Skin of body (tissue), 1 donor: ENCODE measurements at regions not wholly inside any gene's neighbourhood (a gene's known extent, or its start where the extent isn't known, plus 50 kb on each side); places are given as distances from the start of the nearest gene placed in this dataset.

Source experiments
- DNase-seq: peaks from one replicate; lab custom pipeline; 2025; lab: John Stamatoyannopoulos, UW

DNA sequence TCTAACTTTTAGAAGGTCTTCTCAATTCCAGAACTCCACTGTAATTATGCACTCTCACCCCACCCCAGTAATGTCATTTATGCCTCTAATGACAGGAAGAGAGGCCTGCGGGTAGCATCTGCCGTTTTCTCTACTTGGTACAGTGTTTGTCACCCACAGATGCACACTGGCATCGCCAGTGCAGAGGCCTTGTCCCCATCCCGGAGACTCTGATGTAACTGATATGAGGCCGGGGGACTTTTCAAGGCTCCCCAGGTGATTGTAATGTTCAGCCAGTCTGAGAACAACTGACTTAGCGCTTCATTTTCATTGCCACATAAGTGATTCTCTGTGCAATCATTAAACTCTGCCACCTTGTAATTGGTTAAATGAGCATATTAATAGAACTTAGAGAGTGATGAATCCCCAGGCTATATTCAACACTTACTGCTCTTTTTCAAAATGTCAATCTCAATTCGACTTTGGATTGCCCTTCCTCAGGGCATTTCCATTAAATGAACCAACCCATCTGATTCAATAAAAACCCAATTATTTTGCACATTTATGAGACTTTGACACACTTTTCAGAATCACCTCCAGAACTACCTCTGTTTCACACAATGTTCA, 113.2 kb downstream of the HERPUD2 start:
- DNase-seq, result no peak

DNA sequence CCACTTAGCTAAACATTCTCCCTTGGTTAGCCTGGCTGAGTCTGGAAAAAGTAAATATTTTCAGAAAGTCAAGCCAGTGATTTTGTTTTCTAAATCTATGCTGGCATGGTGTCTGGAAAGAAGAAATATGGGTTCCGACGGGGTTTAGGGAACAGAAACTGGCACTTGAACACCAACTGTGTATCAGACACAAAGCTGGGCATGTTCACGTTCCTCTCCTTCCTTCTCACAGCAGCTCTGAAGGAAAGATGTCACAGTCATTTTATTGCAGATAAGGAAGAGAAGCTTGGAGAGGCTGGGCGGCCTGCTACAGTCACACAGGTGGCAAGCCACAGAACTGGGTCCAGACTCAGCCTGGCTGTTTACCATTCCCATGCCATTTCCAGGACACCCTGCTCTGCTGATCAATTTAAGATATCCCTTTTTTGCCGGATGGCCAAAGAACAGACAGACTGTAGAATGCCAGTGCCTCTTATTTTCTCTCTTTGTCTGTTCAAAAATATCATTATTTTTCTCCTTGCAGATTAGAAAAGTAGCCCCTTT, 118.8 kb downstream of the HERPUD2 start:
- DNase-seq, result no peak

DNA sequence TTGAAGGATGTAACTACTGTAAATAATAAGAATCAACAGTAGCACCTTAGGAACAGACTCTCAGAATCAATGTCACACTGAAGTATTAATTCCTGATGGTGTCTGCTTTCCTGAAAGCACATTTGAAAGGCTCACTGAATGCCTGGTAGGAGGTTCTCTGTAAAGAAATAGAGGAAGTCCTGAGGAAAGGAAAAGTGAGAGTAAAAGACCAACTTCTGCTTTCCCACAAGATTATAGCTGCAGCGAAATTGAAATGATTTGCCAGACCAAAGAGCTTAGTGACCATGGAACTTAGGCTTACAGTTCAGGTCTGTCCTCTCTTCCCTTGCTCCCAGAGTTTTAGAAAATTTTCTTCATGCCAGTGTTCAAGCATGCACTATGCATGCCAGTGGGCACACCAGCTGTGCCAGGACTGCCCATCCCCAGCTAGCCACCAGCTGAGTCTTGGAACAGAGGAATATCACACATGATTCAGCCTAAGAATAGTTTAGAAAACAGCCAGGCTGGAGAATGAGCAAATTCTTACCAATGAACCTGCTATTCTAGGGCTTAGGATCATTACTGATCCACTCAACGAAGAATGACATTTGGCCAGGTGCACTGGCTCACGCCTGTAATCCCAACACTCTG, 123.2 kb downstream of the HERPUD2 start:
- DNase-seq, result no peak

DNA sequence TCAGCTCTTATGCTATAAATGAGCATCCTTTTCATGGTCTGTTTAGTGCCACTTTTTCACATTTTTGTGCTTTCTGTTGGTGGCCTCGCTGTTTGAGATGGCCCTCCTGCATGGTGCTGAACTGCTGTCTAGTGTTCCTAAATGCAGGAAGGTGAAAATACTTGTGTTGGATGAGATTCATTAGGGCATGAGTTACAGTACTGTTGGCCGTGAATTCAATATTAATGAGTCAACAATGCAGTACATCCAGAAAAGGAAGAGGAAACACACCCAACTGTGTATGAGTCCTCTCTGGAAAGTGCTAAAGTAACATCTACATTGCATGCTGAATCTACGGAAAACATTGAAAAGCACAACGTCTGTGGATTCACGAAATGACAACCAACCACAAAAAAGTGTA, 124.0 kb downstream of the HERPUD2 start:
- DNase-seq, result no peak

DNA sequence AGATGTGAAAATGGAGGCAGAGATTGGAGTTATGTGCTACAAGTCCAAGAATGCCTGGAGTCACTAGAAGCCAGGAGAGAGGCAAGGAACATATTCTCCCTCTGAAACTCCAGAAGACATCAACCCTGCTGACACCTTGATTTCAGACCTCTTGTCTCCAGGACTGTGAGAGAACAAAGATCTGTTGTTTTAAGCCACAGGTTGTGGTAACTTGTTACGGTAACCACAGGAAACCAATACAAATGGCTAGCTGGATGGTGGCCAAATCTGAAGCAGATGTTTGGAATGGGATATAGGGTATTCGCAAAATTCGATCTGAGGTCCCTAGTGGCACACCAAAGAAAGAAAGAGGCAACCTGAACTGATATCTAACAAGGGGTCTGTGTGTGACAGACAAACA, 129.0 kb downstream of the HERPUD2 start:
- DNase-seq, result no peak

DNA sequence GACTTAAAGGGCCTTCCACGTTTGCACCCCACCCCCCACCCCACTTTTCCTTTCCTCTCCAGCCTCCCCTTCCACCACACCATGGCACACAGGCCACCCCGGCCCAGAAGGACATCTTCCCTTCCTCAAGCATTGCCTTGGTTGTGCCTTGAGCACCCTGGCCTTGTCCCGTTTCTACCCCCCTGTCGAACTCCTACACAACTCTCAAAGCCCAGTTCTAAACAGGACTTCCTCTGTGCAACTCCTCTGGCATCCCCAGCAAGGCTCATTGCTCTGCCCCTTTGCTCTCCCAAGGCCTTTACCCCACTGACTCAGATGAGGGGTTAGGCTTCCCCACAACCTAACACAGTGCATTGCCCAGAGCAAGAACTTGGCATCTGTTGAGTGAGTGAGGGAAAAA, 136.1 kb downstream of the HERPUD2 start:
- DNase-seq, result no peak

DNA sequence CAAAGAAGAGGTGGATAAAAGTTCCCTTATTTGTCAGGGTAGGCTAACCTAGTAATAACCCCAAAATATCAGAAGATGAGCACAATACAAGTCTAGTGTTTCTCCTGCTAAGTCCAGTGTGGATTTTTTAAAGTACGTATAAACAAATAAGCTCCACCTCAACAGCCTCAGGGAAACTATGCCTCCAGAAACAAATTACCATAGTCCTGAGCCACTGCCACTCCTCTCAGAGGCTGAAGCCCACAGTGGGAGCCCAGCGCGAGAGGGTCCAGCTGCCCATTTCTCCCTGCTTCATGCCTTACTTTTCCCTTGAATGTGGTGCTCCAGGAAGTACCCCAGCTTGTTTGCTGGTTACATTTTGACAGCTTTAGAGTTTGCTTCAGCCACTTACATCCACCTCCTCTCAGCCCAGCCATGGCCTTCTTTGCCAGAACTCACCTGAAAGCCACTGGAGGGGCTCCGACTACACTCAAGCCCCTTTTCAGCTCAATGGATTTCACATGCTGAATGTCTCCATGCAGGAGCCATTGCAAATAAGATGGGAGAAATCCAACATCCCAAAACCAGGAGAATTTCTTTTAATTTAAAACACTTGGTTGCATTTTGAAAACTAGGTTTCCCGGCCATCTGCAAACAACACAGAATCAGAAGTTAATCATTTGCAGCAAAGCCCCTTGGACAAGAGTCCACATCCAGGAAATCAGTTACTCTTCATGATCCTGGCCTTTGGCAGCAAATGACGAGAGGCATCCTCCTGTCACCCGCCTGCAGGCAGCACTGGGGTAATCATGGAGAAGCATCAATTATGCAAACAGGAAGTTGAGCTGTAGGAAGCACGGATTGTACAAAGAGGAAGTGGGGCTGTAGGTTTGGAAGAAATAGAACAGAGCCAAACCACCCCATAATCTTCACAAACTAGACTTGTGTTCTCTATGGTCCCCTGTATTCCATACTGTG, 138.1 kb downstream of the HERPUD2 start:
- DNase-seq, result no peak

DNA sequence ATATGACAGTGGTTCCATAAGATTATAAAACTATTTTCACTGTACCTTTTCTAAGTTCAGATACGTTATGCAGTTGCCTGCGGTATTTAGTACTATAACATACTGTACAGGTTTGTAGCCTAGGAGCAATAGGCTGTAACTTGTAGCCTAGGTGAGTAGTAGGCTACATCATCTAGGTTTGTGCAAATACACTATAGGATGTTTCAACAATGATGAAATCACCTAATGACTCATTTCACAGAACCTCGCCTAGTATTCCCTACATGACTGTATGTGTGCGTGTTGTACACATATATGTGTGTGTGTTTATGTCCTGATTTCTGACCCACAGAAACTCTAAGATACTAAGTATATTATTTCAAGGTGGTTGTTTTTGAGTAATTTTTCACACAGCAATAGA, 139.0 kb downstream of the HERPUD2 start:
- DNase-seq, result no peak

DNA sequence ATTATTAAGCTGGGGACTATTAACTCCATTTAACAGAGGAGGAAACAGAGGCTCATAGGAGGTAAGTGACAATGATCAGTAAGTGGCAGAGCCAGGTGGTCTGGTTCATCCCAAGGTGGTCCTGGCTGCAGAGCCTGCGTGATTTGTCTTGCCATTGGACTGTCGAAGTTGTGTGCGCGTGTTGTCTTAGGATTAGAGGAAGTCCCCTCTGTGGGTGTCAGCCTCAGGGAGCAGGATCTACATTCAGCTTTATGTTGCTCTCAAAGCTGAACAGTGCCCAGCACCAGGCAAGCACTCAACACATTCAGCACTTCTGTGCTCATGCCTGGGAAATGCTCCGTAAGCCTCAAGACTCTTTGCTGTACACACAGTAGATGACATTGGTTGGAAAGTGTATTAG, 139.5 kb downstream of the HERPUD2 start:
- DNase-seq, result no peak

DNA sequence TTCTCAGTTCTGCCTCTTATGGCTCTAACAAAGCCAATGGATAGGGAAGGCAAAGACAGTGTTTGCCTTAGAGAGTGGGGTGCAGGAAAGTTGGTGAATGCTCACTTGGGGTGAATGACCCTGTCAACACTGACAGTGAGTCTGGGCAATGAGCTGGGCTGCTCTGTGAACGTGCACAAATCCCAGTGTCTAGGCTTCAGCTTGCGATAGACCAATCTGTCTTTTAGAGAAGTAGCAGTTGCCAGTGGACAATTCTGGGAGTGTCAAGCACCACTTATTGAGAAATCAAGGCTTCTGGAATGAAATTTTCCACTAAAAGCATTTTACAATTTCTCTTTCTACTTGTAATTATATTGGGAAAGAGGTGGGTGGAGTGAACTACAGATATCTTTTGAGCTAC, 141.4 kb downstream of the HERPUD2 start:
- no peak for DNase-seq

DNA sequence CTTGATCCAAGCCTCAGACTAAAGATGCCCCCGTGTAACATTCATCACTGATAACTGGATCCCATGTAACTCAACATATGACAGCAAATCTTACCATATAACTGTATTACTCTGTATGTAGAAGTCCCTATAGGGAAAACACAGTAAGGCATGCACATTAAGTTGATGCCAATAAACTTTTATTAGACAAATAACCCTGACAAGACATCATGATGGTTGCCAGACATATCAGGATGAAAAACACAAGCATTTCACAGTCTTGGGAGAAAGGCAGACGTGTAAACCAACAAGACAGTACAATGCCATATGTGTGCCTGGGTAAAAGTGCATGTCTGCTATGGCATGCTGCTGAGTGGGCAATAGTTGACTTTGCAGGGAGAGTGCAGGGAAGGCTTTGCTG, 142.2 kb downstream of the HERPUD2 start:
- DNase-seq, result no peak

DNA sequence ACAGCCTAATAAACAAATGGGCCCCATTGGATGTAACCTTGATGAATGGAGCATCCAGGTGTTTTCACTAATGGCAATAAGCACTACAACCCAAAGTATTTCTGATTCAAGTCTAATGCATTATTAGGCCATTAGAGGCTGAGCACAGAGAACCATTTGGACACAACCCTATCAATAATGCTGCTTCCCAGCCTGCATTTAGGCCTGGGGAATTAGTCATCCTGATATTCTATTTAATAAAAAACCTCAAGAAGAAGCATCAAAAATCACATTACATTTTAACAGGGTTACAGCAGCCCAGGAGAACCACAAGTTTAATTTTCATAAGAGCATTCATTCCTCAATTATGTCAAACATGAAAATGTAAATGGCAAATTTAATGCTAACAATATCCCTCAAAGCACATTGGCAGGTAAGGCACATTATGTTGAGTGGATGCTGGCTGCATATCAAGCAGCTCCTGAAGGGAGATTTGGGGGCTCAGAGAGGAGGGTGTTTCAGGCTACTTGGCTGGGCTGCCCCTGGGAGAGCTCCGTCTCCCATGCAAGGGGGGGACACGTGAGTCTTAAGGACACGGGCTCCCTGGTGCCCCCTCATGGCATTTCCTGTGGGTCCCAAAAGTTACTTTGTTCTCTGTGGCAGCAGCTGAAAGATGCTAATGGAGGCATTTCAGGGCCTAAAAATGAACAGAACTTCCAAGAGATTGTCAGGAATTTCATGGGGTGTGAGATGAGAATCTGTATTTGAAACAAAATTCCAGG, 143.4 kb downstream of the HERPUD2 start:
- DNase-seq, result no peak

DNA sequence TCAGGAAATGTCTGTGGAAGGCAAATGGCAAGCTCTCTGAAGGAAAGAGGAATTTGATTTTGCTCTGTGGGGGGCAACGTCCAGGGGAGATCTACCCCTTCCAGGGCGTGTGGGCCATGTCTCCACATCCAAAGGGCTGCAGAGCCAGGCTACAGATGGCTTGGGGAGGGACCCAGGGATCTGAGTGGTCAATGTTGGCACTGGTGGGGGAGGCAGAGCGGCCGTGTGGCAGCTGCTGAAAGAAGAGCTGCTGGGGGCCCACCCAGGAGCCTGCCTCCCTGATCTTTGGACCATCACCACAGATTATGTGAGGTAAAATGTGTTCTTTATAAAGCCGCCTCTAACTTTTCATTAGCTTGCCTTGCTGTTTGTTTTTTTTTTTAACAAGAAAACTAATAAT, 144.1 kb downstream of the HERPUD2 start:
- no peak for DNase-seq

DNA sequence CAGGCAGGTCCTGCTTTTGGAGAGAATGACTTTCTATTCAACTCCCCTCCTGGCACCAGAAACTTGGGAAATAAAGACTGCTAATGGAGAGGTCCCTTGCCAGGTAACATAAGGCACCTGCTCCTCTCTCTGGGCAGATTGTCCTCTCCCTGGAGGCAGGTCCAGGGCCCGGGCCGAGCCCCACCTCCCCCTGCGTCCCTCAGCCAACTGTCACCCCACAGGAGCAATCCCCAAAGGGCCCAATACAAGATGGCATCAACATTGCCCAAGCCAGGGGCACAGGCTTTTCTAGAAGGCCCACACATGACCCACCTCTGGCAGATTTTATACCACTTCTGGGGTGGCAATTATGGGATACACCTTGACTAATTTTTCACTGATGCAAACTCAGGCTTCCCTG, 145.2 kb downstream of the HERPUD2 start:
- DNase-seq, result no peak

DNA sequence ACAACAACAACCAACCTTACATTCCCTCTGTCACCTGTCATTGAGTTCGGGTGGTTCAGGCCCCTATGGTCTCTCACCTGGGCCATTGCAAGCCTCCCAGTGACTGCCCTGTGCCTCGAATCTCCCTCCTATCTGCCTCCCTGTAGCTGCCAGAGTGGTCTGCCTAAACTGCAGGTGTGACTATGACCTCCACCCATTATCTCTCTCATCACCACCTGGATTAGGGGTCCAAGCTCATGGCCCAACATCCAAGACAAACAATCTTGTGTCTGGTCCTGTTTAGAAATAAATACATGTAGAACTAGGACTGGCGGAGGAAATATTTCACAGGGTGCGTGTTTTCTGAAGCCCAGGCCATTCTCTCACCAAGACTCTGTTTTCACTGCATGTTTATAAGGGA, 146.6 kb downstream of the HERPUD2 start:
- no peak for DNase-seq

DNA sequence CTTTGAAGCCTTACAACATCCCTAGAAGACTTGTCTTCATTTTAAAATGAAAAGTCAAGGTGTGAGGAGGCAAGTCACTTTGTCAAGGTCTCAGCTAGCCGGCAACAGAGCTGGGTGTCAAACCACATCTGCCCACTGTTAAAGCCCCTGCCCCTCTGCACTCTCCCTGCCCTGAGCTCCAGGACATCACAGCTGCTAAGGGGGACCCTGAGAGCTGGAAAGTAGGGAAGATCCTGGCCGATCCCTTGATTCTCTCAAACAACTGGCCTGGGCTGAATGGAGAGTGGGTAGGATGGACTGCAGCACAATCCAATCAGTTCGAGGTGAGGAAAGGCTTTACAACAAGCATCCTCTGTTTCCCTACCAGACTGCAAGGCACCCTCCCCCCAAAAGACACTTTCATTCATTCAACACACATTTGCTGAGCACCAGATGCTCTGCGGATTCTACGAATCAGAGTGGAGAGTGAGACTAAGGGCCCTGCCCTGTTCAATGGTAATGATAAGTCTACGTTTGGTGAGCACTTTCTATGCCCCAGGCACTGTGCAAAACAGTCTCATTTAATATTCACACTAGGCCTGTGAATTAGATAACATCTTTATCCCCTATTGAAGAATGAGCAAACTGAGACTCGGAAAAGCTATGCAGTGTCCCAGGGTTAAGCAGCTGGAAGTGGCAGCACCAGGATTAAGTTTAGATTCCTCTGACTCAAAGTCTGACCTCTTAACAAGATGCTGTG, 148.1 kb downstream of the HERPUD2 start:
- DNase-seq, result no peak

DNA sequence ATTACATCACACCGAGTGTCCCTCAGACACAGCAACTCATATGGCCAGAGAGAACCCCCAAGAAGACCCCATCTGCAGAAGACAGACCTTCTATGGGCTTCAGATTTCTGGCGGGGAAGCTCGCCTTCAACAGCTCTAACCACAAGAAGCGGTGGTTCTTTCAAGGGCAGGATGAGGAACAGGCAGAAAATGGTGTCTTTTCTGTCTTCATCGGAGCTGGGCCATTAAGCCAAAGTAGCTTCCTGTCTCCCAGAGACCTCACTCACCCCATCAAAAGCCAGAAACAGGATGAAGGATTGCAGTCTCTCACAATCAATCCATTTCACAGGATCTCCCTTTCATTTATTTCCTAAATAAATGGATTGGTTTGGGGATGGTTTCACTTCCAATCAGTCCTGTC, 149.1 kb downstream of the HERPUD2 start:
- no peak for DNase-seq

DNA sequence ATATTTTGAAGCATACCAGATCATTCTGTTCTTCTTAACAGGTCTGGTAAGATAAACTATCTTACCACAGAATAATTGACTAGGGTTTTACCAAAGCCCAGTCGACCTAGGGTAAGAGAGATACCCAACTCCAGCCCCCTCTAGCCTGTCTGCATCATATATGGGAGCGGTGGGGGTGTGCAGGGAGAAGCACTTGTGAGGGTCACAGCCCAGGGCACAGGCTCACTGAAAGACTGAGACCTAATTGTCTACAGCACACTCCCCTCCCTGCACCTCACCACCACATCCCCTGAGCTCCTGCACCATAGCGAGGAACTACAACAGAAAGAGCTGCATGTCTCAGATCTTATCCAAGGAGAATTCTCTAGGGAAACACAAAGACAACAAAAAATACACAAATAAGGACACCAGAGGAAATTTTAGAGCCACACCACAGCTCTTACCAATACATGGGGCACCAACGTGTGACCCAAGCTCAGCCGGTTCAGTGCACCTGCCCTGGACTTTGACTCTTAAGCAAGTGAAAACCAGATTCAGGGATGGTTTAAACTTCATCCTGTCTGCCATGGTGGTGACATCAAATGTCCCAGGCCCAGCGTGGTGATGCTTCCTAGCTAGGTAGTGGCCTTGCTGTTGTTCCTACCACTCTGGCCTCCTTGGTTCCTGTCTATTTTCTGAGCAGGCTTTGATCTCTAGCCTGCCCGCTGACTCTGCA, 150.8 kb downstream of the HERPUD2 start:
- DNase-seq, result no peak

DNA sequence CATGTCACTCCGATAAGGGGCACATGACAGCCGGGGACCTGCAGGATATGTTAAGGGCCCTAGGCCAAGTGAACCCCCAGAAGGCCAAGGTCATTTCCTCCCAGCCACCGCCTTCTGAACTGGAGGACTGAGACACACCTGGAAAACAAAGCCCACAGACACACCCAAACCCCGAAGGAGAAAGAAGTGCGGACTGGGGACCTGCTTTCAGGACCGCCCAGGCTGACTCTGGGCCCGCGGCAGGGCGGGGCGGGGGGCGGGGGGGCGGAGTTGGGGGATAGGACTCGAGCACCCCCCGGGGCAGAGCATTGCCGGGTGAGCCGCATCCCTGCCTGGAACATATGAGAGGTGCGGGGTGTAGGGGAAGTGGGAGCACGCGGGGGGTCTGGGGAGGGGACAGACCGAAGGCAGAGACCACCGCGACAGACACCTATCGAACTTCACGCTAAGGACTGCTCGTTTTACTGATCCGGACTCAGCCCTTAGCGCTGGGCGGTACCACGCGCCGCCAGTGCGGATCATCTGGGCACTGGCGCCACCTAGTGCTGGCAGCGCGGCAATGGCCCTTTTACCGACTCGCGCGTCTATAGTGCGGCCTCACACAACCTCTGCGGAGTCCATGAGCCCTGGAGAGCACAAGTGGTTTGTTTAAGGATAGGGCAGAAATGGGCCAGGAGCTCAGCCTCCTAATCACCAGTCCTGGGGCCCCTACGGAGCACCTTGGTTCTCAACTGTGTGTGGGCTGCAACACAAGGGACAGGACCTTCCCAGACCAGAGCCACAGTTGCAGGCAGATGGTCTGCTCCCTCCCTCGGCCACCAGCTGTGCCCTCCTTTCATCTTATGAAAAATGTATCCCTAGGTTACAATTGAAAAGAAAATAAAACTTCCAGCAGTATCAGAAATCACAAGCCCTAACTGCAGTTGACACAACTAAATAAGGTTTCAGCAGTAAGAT, 157.6 kb downstream of the HERPUD2 start:
- peak; percentile 48 for DNase-seq
